SJSA1 (cell line): ENCODE measurements at regions not wholly inside any gene's neighbourhood (a gene's known extent, or its start where the extent isn't known, plus 50 kb on each side); places are given as distances from the start of the nearest gene placed in this dataset.

Source experiments
- DNase-seq, 2 experiments: peaks; one replicate each; pipeline ENCODE4 v3.0.0-alpha.2; 2015 to 2020; ENCODE audit warnings: low spot score in 2 of 2, low read depth in 1 of 2
- H3K27ac ChIP-seq: fragments of 250-450 bp; sonication (Bioruptor Pico); 2 replicates; pipeline ENCODE4 v1.5.1; 2020; ENCODE audit warnings: mild to moderate bottlenecking, moderate library complexity
- H3K27me3 ChIP-seq: fragments of 250-450 bp; sonication (Bioruptor Pico); replicated peaks from 2 replicates; pipeline ENCODE4 v1.5.1; 2020; ENCODE audit warnings: mild to moderate bottlenecking, moderate library complexity
- H3K36me3 ChIP-seq: fragments of 250-450 bp; sonication (Bioruptor Pico); 2 replicates; pipeline ENCODE4 v1.5.1; 2020; ENCODE audit warnings: mild to moderate bottlenecking
- H3K4me1 ChIP-seq: fragments of 250-450 bp; sonication (Bioruptor Pico); replicated peaks from 2 replicates; pipeline ENCODE4 v1.6.1; 2021; ENCODE audit warnings: mild to moderate bottlenecking
- H3K4me3 ChIP-seq: fragments of 250-450 bp; sonication (Bioruptor Pico); 2 replicates; pipeline ENCODE4 v1.5.1; 2020; ENCODE audit warnings: mild to moderate bottlenecking
- H3K9me3 ChIP-seq: fragments of 250-450 bp; sonication (Bioruptor Pico); replicated peaks from 2 replicates; pipeline ENCODE4 v1.5.1; 2020; ENCODE audit warnings: mild to moderate bottlenecking

DNA sequence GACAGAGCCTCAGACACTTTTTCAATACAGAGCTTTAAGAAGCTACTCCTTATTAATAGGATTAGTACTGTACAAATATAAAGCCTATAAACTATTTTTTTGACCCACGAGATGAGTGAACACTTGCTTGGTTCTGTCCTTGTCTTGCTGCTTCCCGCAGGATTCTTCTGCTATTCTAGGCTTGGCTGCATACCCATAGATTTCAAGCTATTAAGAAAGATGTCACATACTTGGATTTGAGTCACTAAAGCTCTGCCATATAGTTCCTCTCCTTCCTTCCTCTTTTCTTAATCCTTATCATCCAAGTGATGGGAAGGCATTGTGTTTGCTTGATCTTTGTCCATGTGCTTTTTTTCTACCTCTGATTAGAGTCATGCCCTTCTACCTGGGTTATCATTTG lies 361.2 kb upstream of the TRPC7 start:
- no peak for DNase-seq
- H3K4me3 ChIP-seq: no peak overlapping the region
- H3K9me3 ChIP-seq: no peaks in the 10 kb centered on the region
- no peaks in the 10 kb centered on the region for H3K27me3 ChIP-seq
- no peak overlapping the region for H3K27ac ChIP-seq
- no peaks in the 10 kb centered on the region for H3K36me3 ChIP-seq
- peaks cover 21% of the 10 kb centered on the region for H3K4me1 ChIP-seq

DNA sequence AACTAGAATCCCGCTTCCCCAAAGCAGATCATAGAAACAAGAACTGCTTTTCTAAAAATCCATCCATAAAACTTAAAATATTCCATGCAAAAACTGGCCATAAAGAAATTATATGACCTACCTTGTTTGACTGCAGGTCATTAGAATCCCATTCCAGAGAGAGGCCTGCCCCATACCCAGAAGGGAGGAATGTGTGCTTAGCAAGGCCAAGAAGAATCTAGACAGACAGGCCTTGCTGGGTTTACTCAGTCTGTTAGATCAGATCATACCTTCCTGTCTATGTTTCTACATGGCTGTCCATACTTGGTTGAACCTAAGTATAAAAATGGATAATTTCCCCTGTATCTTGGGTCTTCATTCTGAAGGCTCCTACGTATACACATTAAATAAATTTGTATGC lies 358.8 kb upstream of the TRPC7 start:
- Histone ChIP-seq H3K36me3 (no peaks in the 10 kb centered on the region), H3K4me3 (no peak overlapping the region), H3K27me3 (no peaks in the 10 kb centered on the region), H3K4me1 (peaks cover under 1% of the 10 kb centered on the region), H3K27ac (no peak overlapping the region), H3K9me3 (no peaks in the 10 kb centered on the region)
- no peak for DNase-seq

DNA sequence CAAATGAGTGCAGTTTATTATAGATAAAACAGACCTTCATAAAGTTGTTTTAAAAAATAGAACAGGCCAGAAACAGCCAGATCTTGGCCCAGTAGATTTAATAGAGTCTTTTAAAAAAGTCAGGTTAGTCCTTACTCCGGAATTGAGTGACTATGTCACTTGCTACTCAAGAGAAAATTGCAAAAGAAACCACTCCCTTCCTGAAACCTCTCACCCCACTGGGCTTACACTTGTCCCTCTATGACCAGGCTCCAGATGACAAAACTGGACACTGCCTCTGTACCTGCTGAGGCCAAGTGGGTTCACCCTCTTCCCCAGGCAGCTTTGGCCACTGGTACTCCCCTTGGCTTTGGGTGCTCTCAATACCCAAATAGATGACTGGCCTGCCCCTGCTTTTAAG lies 357.2 kb upstream of the TRPC7 start:
- Histone ChIP-seq H3K4me3 (no peak overlapping the region), H3K27ac (no peak overlapping the region)

DNA sequence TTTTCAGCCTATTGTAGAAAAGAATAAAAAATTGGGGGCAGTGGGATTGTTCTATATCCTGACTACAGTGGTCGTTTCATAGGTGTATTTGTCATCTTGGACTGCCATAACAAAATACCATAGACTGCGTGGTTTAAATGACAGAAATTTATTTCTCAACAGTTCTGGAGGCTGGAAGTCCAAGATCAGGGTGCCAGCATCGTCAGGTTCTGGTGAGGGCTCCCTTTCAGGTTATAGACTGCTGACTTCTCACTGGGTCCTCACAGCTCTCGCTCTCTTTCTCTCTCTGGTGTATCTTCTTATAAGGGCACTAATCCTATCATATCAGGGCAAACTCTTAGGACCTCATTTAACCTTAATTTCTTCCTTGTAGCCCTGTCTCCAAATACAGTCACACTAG lies 356.7 kb upstream of the TRPC7 start:
- Histone ChIP-seq H3K4me1 (no peaks in the 10 kb centered on the region), H3K27ac (no peak overlapping the region), H3K9me3 (no peaks in the 10 kb centered on the region), H3K4me3 (no peak overlapping the region), H3K27me3 (no peaks in the 10 kb centered on the region), H3K36me3 (no peaks in the 10 kb centered on the region)
- DNase-seq: no peak

More for the DNA sequence above, 357.2 kb upstream of the TRPC7 start:
- H3K27me3 ChIP-seq: no peaks in the 10 kb centered on the region
- no peaks in the 10 kb centered on the region for H3K36me3 ChIP-seq
- no peaks in the 10 kb centered on the region for H3K4me1 ChIP-seq
- no peaks in the 10 kb centered on the region for H3K9me3 ChIP-seq
- no peak for DNase-seq

DNA sequence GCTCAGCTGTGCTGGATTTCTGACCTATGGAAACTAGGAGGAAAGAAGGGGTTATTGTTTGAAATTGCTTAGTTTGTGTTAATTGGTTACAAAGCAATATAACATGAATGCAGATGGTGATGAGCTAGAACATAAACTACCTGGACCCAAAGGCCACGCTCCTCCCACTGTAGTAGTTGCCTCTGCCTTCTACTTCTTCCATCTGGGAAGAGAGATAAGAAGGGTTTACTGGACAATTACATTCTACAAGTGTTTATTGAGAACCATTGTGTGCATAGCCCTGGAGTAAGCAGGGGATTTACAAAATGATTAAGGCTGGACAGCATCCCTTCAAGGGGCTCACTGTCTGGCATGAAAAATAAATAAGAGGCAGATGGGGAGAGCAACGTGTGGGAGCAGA lies 355.3 kb upstream of the TRPC7 start:
- no peak for DNase-seq
- H3K27me3 ChIP-seq: no peaks in the 10 kb centered on the region

DNA sequence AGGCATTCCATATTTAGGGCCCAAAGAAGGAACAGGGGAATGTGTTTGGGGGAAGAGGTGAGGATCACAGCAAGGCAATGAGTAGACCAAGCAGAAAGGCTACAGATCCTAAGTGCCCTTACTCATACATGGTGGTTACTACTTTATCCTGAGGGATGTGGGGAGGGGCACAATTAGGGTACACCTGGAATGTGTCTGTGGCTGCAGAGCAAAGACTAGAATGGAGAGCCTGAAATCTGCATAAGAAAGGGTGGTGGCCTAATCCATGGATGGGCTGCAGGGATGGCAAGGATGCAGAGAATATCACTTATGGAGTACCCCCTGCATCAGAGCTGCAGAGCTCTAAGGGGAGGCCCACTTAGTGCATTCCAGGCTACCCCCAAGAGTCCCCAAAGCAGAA lies 352.6 kb upstream of the TRPC7 start:
- no peak overlapping the region for H3K27ac ChIP-seq
- no peaks in the 10 kb centered on the region for H3K9me3 ChIP-seq
- H3K4me1 ChIP-seq: no peaks in the 10 kb centered on the region
- DNase-seq: no peak
- no peaks in the 10 kb centered on the region for H3K27me3 ChIP-seq
- no peaks in the 10 kb centered on the region for H3K36me3 ChIP-seq
- no peak overlapping the region for H3K4me3 ChIP-seq

More for the DNA sequence above, 355.3 kb upstream of the TRPC7 start:
- no peaks in the 10 kb centered on the region for H3K36me3 ChIP-seq
- no peaks in the 10 kb centered on the region for H3K9me3 ChIP-seq
- no peak overlapping the region for H3K27ac ChIP-seq
- H3K4me3 ChIP-seq: no peak overlapping the region
- no peaks in the 10 kb centered on the region for H3K4me1 ChIP-seq

DNA sequence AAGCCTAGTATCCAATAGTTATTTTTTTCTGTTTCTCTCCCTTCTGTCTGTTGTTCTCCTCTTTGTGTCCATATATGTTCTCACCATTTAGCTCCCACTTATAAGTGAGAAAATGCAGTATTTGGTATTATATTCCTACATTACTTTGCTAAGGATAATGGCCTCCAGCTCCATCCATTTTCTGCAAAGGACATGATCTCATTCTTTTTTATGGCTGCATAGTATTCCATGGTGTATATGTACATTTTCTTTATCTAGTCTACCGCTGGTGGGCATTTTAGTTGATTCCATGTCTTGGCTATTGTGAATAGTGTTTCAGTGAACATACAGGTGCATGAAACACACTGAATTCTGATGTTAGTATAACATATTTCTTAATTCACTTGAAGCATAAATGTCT lies 348.9 kb upstream of the TRPC7 start:
- DNase-seq: no peak
- Histone ChIP-seq H3K4me3 (no peak overlapping the region), H3K27me3 (no peaks in the 10 kb centered on the region), H3K9me3 (no peaks in the 10 kb centered on the region), H3K4me1 (no peaks in the 10 kb centered on the region), H3K36me3 (no peaks in the 10 kb centered on the region), H3K27ac (no peak overlapping the region)

DNA sequence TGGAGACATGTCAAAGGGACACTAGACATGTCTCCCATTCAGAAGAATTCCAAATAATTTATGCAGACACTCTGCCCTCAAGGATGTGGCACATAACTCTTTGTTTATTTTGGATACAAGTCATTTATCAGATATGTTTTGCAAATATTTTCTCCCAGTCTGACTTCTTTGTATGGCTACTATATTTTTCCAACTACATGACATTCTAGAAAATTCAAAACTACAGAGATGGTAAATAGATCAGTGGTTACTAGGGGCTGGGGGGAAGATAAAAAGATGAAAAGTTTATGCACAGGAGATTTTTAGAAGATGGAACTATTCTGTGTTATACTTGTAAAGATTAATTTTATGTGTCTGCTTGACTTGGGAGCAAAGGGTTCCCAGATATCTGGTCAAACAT lies 347.3 kb upstream of the TRPC7 start:
- no peaks in the 10 kb centered on the region for H3K4me1 ChIP-seq
- H3K4me3 ChIP-seq: no peak overlapping the region
- no peak overlapping the region for H3K27ac ChIP-seq
- no peaks in the 10 kb centered on the region for H3K9me3 ChIP-seq
- no peaks in the 10 kb centered on the region for H3K36me3 ChIP-seq
- no peaks in the 10 kb centered on the region; the same call in 1 of the 2 replicates for H3K27me3 ChIP-seq
- DNase-seq: no peak

DNA sequence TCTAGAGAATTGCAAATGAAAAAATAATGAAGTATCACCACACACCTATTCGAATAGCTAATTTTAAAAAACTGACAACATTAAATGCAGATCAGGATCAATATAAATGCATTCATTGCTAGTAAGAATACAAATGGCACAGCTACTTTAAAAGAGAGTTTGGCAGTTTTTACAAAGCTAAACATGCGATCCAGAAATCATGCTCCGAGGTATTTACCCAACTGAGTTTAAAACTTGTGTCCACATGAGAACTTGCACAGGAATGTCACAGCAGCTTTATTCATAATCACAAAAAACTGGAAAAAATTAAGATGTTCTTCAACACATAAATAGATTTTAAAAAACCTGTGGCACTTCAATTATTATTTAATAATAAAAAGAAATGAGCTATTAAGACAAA lies 345.5 kb upstream of the TRPC7 start:
- H3K27ac ChIP-seq: no peak overlapping the region
- no peak for DNase-seq
- H3K27me3 ChIP-seq: no peaks in the 10 kb centered on the region; the same call in 1 of the 2 replicates
- no peaks in the 10 kb centered on the region for H3K9me3 ChIP-seq
- H3K4me1 ChIP-seq: no peaks in the 10 kb centered on the region
- H3K4me3 ChIP-seq: no peak overlapping the region
- no peaks in the 10 kb centered on the region for H3K36me3 ChIP-seq

DNA sequence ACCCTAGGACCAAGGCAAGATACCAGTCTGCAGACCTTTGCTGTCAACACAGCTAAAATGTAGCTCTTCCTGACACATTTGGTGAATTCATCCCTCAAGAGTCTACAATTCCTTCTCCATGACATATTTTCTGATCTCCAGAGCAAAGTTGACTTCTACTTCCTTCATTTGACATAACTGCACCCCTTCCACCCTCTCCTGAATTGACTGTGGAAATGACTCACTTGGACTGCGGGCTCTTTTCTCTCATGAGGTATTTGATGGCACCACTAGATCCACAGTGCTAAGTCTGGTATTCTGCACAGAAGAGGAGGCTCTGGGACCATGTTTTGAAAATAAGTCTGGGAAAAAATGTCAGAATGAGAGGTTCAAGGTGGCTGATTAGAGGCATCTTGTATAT lies 338.4 kb upstream of the TRPC7 start:
- Histone ChIP-seq H3K9me3 (no peaks in the 10 kb centered on the region), H3K27ac (no peak overlapping the region), H3K4me1 (no peaks in the 10 kb centered on the region), H3K4me3 (no peak overlapping the region), H3K27me3 (no peaks in the 10 kb centered on the region; the same call in 1 of the 2 replicates), H3K36me3 (no peaks in the 10 kb centered on the region)
- no peak for DNase-seq

DNA sequence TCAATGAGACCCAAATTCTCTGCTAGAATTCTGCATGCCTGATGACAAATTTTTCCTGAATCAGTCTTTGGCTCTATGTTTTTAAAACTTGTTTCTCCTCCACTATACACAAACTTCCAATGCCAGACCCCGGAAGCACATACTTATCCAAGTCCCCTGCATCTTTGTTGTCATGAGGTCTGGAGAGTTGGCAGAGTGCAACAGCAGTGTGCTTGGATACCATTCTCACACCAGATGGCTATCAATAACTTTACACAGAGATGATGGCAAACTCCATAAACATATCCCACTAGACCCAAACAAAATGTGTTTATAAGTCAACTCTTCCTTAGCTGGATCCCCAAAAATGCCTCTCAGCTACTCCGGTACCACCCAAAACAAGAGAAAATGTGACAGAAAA lies 337.7 kb upstream of the TRPC7 start:
- no peak overlapping the region for H3K4me3 ChIP-seq
- DNase-seq: no peak
- H3K27ac ChIP-seq: no peak overlapping the region
- H3K4me1 ChIP-seq: no peaks in the 10 kb centered on the region
- no peaks in the 10 kb centered on the region; the same call in 1 of the 2 replicates for H3K27me3 ChIP-seq
- H3K36me3 ChIP-seq: no peaks in the 10 kb centered on the region
- H3K9me3 ChIP-seq: no peaks in the 10 kb centered on the region

DNA sequence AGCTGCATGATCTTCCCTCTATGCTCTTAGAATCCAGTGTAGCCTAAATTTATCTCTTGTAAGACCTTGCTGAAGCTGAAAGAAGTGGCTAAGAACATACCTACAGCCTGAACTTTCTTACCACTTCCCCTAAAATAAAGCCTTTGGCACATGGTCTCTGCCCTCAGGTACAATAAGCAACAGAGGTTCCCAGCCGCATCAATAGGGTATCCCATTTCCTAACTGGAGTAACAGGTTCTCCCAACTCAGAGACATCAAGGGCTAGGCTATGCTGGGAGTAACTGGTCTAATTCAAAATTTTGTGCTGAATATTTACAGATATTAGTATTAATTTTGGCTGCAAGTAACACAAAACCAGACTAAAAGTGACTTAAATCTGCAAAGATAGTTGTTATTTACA lies 335.8 kb upstream of the TRPC7 start:
- H3K9me3 ChIP-seq: no peaks in the 10 kb centered on the region
- H3K27me3 ChIP-seq: 0 out of 2 replicates have a peak, but pooled peaks cover 4% of the 10 kb centered on the region
- no peak overlapping the region for H3K4me3 ChIP-seq
- no peaks in the 10 kb centered on the region for H3K4me1 ChIP-seq
- no peak overlapping the region for H3K27ac ChIP-seq
- no peak for DNase-seq
- H3K36me3 ChIP-seq: no peaks in the 10 kb centered on the region

DNA sequence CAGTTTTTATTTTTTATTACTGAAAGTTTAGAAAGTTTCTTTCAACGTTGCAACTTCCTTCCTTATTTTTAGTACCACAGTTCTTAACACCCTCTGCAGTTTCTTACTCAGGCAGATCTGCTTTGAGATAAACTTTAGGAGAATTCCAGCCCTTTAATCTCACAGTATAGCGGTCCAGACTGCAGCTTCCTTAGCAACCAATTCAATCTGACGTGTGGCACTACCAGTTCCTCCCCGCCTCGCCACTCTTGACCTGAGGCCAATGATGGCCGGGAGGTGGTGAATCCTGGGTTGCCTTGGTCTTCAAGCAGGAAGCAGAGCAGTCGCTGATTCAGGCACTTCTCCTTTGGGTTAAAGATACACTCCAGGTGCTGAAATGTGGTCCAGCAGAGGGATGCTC lies 334.3 kb upstream of the TRPC7 start:
- Histone ChIP-seq H3K4me1 (no peaks in the 10 kb centered on the region), H3K4me3 (no peak overlapping the region), H3K27ac (no peak overlapping the region), H3K27me3 (0 out of 2 replicates have a peak, but pooled peaks cover 4% of the 10 kb centered on the region), H3K9me3 (no peaks in the 10 kb centered on the region), H3K36me3 (no peaks in the 10 kb centered on the region)
- no peak for DNase-seq

DNA sequence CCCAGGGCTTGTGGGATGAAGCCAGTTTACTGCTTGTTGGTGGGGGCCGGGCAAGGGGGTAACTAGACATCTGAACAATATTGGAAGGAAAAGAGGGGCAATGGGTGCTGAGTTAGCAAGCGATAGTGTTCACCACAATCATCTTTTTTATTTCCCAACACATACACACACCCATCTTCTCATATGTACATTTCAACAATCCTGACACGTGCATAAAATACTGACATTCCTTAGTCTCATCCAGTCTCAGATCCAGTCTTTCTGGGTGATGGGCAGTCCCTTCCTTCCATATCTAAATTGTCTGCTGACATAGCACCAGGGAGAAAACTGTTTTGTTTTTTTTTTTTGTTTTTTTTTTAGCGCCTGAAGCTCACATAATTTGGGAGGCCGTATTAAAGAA lies 333.6 kb upstream of the TRPC7 start:
- no peaks in the 10 kb centered on the region for H3K36me3 ChIP-seq
- no peak for DNase-seq
- no peaks in the 10 kb centered on the region for H3K4me1 ChIP-seq
- 0 out of 2 replicates have a peak, but pooled peaks cover 4% of the 10 kb centered on the region for H3K27me3 ChIP-seq
- H3K4me3 ChIP-seq: no peak overlapping the region
- no peaks in the 10 kb centered on the region for H3K9me3 ChIP-seq
- H3K27ac ChIP-seq: no peak overlapping the region

DNA sequence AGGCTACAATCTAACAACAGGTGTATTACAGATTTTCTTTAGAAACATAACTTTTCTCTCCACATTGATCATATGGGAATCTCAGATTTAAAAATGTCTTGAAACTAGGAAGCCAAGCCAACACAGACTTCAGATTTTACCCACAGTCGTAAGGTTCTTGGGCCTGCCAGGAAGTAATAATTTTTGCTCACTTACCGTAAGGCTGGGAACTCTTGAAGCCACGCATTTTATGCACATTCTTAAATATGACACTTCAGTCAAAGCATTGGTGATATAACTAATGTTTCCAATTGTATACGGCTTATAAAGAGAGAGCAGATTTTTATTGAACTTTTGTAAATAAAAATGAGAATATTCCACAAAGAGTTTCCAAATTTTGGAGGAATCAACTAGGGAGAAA lies 328.9 kb upstream of the TRPC7 start:
- Histone ChIP-seq H3K9me3 (no peaks in the 10 kb centered on the region), H3K4me3 (no peak overlapping the region), H3K4me1 (no peaks in the 10 kb centered on the region), H3K27me3 (0 out of 2 replicates have a peak, but pooled peaks cover 4% of the 10 kb centered on the region), H3K36me3 (no peaks in the 10 kb centered on the region), H3K27ac (no peak overlapping the region)
- no peak for DNase-seq
